K562 (cell line): ENCODE measurements at regions not wholly inside any gene's neighbourhood (a gene's known extent, or its start where the extent isn't known, plus 50 kb on each side); places are given as distances from the start of the nearest gene placed in this dataset.

Experiments
- ETS2 ChIP-seq: IDR thresholded peaks from 2 replicates; pipeline ENCODE4 v1.6.1; 2016; ENCODE audit warnings: borderline replicate concordance, missing genetic modification characterization, mild to moderate bottlenecking, moderate library complexity, missing compliant biosample characterization; ENCODE audit not compliant: poor library complexity, severe bottlenecking
- HEY1 ChIP-seq: fragments of 250-450 bp; sonication (Bioruptor Pico); IDR thresholded peaks from 2 replicates; pipeline ENCODE4 v1.5.0; 2020; ENCODE audit warnings: mild to moderate bottlenecking, moderate library complexity, borderline replicate concordance
- NUFIP1 ChIP-seq: fragments of 450-650 bp; IDR thresholded peaks from 2 replicates; pipeline ENCODE4 v1.6.1; 2018; ENCODE audit not compliant: partially characterized antibody
- ZC3H4 ChIP-seq: sonication (generic); formaldehyde crosslinking; IDR thresholded peaks from 2 replicates; pipeline ENCODE4 v1.9.0; 2021; ENCODE audit warnings: missing genetic modification reagents, borderline replicate concordance
- TF ChIP-seq, protein P1 (sequence below): fragments of 200-800 bp; sonication (Bioruptor generic); IDR thresholded peaks from 2 replicates; pipeline ENCODE4 v1.6.1; 2016; ENCODE audit warnings: missing genetic modification characterization, missing compliant biosample characterization
- TF ChIP-seq, protein P2 (sequence below): sonication (generic); formaldehyde crosslinking; IDR thresholded peaks from 2 replicates; pipeline ENCODE4 v1.8.1; 2023; ENCODE audit warnings: mild to moderate bottlenecking, missing genetic modification reagents
- TF ChIP-seq, protein P3 (sequence below): fragments of 450-650 bp; IDR thresholded peaks from 2 replicates; pipeline ENCODE4 v1.6.1; 2016; ENCODE audit warnings: mild to moderate bottlenecking, moderate library complexity
- TF ChIP-seq, protein P4 (sequence below): fragments of 450-650 bp; conservative IDR thresholded peaks from 2 replicates; pipeline ENCODE4 v1.6.1; 2016; ENCODE audit warnings: missing genetic modification characterization, low read depth, mild to moderate bottlenecking, control low read depth, missing compliant biosample characterization

DNA sequence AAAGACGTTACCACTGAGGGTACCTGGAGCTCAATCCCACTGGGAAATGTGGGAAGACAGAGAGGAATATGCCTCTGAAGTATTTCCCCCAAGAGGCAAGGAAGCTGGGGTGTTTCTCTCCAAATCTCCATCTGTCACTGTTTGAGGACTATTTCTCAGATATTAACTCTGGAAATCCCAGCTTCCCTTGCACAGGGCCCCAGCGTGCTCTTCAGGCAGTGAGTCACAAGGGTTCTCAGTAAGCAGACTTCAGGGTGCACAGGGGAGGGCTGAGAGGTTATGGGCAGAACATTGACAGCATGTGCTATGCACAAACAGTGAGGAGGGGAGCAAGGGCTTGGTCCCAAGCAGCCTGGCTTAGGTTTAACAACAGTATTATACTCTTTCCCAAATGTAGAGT, 60.9 kb upstream of the EED start (continued):
- TF ChIP-seq, protein P1, sequence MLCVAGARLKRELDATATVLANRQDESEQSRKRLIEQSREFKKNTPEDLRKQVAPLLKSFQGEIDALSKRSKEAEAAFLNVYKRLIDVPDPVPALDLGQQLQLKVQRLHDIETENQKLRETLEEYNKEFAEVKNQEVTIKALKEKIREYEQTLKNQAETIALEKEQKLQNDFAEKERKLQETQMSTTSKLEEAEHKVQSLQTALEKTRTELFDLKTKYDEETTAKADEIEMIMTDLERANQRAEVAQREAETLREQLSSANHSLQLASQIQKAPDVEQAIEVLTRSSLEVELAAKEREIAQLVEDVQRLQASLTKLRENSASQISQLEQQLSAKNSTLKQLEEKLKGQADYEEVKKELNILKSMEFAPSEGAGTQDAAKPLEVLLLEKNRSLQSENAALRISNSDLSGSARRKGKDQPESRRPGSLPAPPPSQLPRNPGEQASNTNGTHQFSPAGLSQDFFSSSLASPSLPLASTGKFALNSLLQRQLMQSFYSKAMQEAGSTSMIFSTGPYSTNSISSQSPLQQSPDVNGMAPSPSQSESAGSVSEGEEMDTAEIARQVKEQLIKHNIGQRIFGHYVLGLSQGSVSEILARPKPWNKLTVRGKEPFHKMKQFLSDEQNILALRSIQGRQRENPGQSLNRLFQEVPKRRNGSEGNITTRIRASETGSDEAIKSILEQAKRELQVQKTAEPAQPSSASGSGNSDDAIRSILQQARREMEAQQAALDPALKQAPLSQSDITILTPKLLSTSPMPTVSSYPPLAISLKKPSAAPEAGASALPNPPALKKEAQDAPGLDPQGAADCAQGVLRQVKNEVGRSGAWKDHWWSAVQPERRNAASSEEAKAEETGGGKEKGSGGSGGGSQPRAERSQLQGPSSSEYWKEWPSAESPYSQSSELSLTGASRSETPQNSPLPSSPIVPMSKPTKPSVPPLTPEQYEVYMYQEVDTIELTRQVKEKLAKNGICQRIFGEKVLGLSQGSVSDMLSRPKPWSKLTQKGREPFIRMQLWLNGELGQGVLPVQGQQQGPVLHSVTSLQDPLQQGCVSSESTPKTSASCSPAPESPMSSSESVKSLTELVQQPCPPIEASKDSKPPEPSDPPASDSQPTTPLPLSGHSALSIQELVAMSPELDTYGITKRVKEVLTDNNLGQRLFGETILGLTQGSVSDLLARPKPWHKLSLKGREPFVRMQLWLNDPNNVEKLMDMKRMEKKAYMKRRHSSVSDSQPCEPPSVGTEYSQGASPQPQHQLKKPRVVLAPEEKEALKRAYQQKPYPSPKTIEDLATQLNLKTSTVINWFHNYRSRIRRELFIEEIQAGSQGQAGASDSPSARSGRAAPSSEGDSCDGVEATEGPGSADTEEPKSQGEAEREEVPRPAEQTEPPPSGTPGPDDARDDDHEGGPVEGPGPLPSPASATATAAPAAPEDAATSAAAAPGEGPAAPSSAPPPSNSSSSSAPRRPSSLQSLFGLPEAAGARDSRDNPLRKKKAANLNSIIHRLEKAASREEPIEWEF (CRISPR knock-in tag) = no peak; the same call in 1 of the 2 replicates
- TF ChIP-seq, protein P2, sequence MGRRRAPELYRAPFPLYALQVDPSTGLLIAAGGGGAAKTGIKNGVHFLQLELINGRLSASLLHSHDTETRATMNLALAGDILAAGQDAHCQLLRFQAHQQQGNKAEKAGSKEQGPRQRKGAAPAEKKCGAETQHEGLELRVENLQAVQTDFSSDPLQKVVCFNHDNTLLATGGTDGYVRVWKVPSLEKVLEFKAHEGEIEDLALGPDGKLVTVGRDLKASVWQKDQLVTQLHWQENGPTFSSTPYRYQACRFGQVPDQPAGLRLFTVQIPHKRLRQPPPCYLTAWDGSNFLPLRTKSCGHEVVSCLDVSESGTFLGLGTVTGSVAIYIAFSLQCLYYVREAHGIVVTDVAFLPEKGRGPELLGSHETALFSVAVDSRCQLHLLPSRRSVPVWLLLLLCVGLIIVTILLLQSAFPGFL (CRISPR knock-in tag) = no peak
- TF ChIP-seq, protein P3, sequence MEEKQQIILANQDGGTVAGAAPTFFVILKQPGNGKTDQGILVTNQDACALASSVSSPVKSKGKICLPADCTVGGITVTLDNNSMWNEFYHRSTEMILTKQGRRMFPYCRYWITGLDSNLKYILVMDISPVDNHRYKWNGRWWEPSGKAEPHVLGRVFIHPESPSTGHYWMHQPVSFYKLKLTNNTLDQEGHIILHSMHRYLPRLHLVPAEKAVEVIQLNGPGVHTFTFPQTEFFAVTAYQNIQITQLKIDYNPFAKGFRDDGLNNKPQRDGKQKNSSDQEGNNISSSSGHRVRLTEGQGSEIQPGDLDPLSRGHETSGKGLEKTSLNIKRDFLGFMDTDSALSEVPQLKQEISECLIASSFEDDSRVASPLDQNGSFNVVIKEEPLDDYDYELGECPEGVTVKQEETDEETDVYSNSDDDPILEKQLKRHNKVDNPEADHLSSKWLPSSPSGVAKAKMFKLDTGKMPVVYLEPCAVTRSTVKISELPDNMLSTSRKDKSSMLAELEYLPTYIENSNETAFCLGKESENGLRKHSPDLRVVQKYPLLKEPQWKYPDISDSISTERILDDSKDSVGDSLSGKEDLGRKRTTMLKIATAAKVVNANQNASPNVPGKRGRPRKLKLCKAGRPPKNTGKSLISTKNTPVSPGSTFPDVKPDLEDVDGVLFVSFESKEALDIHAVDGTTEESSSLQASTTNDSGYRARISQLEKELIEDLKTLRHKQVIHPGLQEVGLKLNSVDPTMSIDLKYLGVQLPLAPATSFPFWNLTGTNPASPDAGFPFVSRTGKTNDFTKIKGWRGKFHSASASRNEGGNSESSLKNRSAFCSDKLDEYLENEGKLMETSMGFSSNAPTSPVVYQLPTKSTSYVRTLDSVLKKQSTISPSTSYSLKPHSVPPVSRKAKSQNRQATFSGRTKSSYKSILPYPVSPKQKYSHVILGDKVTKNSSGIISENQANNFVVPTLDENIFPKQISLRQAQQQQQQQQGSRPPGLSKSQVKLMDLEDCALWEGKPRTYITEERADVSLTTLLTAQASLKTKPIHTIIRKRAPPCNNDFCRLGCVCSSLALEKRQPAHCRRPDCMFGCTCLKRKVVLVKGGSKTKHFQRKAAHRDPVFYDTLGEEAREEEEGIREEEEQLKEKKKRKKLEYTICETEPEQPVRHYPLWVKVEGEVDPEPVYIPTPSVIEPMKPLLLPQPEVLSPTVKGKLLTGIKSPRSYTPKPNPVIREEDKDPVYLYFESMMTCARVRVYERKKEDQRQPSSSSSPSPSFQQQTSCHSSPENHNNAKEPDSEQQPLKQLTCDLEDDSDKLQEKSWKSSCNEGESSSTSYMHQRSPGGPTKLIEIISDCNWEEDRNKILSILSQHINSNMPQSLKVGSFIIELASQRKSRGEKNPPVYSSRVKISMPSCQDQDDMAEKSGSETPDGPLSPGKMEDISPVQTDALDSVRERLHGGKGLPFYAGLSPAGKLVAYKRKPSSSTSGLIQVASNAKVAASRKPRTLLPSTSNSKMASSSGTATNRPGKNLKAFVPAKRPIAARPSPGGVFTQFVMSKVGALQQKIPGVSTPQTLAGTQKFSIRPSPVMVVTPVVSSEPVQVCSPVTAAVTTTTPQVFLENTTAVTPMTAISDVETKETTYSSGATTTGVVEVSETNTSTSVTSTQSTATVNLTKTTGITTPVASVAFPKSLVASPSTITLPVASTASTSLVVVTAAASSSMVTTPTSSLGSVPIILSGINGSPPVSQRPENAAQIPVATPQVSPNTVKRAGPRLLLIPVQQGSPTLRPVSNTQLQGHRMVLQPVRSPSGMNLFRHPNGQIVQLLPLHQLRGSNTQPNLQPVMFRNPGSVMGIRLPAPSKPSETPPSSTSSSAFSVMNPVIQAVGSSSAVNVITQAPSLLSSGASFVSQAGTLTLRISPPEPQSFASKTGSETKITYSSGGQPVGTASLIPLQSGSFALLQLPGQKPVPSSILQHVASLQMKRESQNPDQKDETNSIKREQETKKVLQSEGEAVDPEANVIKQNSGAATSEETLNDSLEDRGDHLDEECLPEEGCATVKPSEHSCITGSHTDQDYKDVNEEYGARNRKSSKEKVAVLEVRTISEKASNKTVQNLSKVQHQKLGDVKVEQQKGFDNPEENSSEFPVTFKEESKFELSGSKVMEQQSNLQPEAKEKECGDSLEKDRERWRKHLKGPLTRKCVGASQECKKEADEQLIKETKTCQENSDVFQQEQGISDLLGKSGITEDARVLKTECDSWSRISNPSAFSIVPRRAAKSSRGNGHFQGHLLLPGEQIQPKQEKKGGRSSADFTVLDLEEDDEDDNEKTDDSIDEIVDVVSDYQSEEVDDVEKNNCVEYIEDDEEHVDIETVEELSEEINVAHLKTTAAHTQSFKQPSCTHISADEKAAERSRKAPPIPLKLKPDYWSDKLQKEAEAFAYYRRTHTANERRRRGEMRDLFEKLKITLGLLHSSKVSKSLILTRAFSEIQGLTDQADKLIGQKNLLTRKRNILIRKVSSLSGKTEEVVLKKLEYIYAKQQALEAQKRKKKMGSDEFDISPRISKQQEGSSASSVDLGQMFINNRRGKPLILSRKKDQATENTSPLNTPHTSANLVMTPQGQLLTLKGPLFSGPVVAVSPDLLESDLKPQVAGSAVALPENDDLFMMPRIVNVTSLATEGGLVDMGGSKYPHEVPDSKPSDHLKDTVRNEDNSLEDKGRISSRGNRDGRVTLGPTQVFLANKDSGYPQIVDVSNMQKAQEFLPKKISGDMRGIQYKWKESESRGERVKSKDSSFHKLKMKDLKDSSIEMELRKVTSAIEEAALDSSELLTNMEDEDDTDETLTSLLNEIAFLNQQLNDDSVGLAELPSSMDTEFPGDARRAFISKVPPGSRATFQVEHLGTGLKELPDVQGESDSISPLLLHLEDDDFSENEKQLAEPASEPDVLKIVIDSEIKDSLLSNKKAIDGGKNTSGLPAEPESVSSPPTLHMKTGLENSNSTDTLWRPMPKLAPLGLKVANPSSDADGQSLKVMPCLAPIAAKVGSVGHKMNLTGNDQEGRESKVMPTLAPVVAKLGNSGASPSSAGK = peak; percentile 77
- TF ChIP-seq ETS2 (tag) = no peak
- no peak for TF ChIP-seq NUFIP1
- TF ChIP-seq ZC3H4 (CRISPR knock-in tag) = no peak
- no peak for TF ChIP-seq HEY1 (CRISPR knock-in tag)
- TF ChIP-seq, protein P4, sequence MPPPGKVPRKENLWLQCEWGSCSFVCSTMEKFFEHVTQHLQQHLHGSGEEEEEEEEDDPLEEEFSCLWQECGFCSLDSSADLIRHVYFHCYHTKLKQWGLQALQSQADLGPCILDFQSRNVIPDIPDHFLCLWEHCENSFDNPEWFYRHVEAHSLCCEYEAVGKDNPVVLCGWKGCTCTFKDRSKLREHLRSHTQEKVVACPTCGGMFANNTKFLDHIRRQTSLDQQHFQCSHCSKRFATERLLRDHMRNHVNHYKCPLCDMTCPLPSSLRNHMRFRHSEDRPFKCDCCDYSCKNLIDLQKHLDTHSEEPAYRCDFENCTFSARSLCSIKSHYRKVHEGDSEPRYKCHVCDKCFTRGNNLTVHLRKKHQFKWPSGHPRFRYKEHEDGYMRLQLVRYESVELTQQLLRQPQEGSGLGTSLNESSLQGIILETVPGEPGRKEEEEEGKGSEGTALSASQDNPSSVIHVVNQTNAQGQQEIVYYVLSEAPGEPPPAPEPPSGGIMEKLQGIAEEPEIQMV (tag) = no peak
